NCI-H748 (cell line): ENCODE measurements at regions not wholly inside any gene's neighbourhood (a gene's known extent, or its start where the extent isn't known, plus 50 kb on each side); places are given as distances from the start of the nearest gene placed in this dataset.
A peak's percentile ranks its signal among the peaks of the same experiment; 100 is the strongest.

Experiments
- DNase-seq: peaks from one replicate; lab custom pipeline; 2025; ENCODE audit not compliant: unreplicated experiment; lab: John Stamatoyannopoulos, UW

DNA sequence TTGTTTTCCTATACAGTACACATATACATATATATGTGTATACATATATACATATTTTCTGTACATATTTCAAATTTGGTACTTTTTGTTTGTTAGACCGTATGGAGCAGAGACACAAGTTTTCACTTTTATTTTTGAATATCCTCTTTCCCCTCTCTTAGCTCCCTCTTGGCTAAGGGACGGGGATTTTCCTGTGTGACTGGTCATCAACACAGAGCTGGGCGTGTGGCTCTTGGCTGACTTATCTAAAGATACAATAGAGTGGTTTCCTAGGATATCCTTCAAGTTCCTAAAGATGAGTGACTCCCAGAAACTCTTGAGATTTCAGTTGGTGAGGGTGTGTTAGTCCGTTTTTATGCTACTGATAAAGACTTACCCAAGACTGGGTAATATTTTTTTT lies 1404.5 kb upstream of the TMEM132C start:
- no peak for DNase-seq

DNA sequence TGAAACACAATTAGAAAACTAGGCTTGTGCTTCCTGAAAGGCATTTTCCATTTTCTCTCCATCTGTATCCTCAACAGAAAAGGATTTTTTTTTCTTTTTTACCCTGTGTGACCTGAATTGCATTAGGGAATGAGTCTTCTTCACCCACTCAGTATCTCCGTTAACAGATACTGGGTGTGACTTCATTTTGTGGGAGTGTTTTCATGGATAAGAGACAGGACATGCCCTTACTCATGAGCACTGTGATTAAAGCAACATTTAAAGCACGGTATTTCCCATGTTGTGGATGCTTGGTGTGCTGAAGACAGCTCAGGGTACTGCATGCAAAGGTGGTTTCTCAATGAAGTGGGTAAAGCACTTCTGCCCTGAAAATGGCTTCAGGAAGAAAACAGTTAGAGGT lies 1397.3 kb upstream of the TMEM132C start:
- DNase-seq: no peak

DNA sequence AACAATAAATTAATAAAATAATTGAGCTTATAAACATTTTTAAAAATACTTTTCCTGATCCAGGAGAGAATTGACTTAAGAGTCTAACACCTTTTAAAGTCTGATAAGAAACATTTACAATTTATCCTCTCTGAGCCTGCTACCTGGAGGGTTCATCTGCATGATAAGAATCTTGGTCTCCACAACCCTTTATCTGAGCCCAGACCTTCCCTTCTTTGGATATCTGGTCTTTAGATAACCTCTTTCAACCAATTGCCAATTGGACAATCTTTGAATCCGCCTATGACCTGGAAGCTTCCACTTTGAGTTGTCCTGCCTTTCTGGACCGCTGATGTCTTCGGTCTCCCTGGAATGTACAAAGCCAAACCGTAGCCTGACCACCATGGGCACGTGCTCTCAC lies 1393.3 kb upstream of the TMEM132C start:
- no peak for DNase-seq

DNA sequence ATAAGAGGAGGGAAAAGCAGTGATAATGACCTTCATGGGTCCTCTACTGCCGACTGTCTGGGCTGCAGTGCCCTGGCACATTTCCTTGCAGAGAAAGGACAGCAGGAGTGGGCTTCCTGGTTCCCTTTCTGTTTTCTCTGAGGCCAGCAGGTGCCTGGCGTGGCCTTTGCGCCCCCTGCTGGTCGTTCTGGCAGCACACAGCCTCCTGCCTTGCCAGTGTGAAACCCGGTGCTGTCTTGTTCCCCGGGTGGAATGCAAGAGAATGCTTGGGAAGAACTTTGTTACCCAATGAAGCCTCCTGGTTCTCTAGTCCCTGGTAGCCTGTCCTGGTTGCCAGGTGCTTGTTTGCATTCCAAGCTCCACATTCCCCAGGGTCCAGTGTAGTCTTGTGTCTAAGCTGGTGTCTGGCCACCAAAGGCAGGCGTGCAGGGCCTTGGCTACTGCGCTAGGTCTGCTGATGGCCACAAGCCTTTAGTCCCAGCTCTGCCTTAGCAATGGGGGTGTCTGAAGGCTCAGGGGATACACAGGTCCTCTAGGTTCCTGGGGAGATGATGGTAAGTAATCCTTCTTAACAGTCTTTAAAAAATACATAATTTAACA lies 1392.4 kb upstream of the TMEM132C start:
- peak; percentile 81 for DNase-seq

DNA sequence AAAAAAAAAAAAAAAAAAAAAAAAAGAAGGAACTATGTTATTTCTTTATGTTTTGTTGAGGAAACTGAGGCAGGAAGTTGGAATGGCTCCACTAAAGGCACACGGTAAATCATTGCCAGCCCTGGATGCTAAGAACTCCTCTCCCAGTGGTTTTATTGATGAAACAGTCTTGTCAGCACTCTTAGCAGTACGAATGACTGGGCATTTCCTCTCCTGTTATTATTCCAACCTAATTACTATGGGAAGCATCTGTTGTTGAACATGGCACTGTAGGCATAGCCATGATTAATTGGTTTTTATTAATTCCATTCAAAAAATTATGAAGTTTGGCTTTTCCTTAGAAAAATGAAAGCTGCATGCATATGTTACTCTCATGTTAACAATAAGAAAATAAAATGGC lies 1387.1 kb upstream of the TMEM132C start:
- DNase-seq: no peak

DNA sequence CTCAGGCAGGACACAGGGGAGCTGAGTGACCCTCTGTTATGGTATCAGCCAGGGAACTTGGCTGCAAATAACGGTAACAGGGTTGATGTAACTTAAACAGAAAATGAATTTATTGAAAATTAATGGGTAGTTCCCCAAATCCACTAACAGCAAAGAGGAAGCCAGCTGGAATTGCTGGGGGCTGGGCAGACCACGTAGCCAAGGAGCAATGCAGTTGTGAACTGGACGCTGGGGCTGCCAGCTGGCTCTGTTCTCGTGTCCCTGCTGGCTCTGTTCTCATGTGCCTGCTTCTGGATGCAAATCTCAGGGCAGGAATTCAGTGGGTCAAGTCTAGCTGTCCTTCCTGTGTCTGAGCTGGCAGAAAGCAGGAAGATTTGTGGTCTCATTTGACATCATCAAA lies 1383.3 kb upstream of the TMEM132C start:
- DNase-seq: peak; percentile 7

DNA sequence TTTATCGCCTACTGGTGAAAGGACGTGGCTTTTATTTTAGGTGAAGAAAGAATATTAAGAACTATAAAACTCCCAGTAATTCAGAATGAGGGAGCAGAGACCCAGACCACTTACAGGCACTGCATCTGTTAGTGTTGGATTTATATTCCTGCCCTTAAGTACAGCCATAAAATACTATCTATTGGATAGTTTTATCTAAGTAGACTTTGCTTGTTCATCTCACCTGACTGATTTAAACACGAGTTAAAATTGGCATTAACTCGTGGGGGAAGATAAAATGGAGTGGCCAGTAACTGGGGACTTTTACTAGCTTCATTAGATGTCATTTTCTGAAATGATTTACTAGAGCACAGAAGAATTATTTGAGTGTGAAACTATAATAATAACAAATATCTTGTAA lies 1377.5 kb upstream of the TMEM132C start:
- DNase-seq: no peak

DNA sequence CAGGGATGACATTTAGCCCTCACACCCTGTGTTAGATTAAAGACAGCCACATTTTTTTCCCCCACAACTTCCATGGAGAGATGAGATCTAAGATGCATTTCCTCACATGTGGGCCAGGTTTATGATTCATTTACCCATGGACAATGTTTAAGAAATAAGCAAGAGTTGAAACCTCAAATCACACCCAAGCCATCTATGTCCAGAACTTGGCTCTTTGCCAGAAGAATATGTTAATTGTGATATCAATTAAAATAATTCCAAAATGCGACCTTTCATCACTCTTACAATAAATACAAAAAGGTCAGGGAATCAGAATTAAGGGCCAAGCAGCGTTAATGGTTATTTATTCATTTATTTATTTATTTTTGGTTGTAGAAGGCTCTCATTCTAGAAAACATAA lies 1376.9 kb upstream of the TMEM132C start:
- no peak for DNase-seq

DNA sequence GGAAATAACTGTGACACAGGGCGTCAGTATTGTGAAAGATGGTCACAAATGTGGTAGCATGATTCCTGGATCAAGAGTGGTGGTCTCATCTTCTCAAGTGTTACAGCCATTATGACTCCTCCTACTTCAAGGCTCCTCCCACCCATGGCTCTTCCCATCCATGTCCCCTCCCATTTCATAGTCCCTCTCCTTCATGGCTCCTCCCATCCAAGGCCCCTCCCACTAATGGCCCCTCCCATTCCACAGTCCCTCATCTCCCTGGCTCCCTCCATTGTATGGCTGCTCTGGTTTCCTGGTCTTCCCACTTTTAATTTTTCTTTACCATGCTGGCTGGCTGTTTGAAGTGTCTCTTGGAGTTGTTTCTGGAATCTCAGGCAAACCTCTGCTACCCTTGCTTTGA lies 1375.2 kb upstream of the TMEM132C start:
- no peak for DNase-seq

DNA sequence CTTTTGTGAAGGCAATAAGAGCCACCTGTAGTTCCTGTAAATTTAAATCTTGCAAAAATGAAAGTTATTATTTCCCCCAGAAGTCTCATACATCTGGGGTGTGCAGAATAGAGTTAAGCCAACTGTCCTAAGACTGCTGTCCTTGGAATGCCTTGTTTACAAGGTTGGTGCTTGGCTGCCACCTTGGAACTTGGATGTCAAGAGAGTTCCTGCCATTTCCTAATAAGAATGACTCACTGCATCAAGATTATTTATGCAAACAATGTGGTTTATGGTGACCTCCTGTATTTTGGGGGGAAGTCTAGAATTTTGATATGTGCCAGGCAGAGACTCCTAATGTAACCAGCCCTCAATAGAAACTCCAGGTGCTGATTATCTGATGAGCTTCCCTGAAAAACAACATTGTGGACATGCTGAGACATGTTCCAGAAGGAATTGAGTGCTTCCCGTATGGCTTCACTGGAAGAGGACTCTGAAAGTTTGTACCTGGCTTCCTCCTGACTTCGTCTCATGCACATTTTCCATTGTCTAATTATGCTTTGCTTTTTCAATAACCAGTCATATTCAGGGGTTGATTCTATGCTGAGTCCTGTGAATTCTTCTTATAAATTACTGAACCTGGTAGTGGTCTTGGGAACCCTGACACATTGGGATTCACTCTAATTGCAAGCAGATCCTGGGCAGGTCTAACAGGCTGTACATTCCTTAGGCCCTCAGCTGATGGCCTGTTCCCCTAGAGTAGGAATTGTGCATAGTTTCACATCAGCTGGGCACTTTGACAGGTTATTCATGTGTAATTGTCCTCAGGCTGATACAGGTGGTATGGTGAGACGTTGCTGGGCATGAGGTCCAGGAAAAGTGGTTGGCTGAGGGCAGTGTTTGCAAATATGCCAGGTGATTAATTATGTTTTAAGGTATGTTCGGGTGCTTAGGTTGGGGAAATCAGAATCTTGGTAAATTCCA lies 1370.7 kb upstream of the TMEM132C start:
- peak; percentile 53 for DNase-seq

DNA sequence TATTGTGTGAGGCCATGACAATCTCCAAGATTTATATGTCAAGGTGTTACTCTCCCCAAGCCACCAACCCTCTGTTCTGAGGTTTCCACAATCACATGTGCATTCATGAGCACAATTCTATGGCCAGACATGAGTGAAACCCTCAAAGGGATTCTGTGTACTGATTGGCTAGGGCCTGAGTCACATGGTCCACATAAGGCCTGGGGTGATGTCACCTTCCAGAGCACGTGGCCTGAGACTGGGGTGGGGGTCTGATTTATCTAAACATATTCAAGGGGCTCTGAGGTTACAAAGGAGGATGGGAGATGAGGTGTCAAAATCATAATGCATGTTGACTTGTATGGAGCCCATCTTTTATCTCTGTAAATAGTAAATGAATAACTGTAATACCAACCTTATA lies 1369.9 kb upstream of the TMEM132C start:
- DNase-seq: no peak

DNA sequence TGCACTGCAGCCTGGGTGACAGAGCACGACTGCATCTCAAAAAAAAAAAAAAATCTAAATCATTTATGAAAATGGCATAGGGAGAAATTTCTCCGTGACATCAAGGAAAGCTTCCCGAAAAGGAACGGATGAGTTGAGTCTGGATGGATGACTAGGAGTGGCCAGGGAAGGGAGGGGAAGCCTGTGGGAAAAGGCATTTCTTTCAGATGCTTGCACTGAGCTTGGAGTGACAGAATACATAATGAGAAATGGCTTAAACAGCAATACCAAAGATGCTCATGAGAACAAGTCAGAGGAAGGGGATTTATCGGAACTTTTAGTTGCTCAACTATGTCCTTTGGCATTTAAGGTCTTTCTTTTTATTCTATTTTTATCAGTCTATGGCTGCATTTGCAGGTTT lies 1369.2 kb upstream of the TMEM132C start:
- DNase-seq: no peak

DNA sequence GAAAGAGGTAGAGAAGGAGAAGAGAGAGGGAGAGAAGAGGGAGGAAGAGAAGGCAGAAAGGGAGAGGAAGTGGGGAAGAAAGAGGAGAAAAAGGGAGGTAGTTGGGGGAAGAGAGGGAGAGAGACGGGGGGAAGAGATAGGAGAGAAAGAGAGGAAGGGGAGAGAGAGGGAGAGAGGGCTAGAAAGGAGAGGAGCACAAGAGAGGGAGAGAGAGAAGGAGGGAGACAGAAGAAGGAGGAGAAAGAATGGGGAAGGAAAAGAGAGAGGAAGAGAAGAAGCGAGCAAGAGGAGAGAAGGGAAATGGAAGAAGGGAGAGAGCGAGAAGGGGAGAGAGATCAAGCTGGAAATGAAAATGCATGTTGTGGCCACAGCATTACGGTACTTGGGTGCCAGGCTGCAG lies 1368.4 kb upstream of the TMEM132C start:
- no peak for DNase-seq

DNA sequence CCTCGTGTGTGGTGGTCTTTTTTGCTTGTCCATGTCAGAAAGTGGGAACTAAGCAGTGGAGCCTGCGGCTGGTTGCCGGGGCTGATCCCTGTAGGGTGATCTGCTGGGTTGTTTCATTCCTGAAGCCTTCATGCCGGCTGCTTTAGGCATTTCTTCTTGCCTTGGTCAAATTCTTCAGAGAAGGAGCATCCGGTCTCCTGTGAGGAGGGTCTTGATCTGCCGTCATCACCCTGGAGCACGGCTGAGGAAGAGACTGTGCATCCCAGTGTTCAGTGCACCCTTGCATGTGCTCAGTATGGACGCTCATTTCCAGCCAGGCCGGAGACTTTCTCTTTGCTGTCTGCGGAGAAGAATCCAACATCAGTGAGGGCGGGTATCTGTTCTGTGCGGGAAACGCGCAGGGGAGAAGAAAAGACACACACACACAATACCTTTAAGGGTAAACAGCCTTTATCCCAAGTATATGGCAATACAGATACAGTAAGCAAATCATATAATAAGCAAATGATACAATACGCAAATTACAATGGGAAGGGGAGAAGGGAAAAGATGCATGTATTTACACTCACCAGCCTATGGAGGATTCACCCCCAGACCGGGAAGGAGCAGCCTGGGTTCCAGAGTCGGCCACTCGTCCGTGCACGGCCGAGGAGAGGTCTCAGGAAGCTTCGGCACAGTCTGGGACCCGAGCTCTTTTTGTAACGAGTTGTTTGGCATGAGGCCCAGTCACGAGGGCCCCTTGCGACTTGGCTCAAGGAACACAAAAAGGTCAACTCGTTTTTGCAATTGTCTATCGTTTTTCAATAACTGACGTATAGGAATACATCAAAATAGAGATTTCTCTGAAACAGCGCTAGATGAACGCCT lies 1366.8 kb upstream of the TMEM132C start:
- peak; percentile 96 for DNase-seq

DNA sequence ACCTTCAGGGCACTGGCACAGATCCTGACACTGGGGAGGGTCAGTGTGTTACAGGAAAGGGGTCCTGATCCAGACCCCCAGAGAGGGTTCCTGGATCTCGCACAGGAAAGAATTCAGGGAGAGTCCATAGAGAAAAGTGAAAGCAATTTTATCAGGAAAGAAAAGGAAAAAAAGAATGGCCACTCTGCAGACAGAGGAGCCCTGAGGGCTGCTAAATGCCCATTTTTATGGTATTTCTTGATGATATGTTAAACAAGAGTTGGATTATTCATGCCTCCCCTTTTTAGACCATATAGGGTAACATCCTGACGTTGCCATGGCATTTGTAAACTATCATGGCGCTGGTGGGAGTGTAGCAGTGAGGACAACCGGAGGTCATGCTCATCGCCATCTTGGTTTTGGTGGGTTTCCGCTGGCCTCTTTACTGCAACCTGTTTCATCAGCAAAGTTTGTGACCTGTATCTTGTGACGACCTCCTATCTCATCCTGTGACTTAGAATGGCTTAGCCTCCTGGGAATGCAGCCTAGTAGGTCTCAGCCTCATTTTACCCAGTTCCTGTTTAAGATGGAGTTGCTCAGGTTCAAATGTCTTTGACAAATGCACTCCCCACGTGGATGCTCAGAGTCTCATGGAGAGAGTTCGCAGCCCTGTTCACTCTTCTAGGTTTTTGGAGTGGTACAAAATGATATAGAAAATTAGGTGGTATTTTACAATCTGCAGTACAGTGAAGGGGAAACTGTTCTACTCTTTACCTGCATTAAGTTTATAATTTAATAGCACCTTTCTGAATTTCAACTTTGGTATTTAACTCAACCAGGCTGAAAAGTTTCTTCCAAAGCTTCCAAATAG lies 1363.7 kb upstream of the TMEM132C start:
- DNase-seq: no peak

DNA sequence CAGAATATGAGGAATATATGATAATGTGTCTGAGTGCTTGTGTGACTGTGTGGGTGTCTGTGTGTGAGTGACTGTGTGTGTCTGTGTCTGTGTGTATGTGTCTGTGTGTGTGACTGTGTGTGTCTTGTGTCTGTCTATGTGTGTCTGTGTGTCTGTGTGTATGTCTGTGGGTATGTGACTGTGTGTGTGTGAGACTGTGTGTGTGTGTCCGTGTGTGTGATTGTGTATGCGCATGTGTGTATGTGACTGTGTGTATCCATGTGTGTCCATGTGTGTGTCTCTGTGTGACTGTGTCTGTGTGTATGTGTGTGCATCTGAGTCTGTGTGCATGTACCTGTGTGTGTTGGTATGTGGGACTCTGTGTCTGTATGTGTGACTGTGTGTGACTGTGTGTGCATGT lies 1361.2 kb upstream of the TMEM132C start:
- DNase-seq: no peak

DNA sequence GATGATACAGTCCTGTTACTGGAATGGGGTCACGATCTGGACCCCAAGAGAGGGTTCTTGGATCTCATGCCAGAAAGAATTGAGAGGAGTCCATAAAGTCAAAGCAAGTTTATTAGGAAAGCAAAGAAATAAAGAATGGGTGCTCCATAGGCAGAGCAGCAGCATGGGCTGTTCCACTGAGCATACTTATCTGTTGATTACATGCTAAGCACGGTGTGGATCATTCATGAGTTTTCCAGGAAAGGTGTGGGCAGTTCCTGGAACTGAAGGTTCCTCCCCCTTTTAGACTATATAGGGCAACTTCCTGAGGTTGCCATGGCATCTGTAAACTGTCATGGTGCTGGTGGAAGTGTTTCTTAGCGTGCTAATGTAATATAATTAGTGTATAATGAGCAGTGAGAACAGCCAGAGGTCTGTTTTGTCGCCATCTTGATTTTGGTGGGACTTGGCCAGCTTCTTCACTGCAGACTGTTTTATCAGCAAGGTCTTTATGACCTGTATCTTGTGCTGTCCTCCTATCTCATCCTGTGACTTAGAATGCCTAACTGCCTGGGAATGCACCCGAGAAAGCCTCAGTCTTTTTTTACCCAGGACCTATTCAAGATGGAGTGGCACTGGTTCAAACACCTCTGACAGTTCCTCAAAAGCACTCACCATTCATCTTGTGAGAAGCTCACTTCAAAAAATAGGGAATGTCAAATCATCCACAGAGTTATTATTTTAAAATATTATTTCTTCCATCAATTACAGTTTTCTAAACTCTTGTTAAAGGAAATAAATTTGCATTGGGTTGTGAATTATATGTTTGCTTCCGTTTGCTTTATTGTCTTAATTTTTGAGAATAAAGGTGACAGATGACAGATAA lies 1358.8 kb upstream of the TMEM132C start:
- peak; percentile 35 for DNase-seq

DNA sequence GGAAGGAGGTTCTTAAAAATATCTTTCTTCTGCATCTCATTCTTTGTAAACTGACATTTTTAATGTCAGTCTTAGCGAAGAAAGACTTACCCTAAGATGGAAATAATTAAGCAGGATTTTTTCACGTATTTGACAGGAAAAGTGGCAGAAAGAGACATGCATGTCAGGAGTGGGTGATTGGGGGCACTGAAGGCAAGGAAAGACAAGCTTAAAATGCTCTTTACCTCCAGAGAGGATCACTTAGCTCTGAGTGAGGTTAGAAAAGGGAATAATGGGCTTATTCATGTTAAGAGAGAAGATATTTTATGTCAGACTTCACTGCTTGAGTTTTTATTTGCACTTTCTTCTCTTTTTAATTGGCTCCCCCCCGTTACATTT lies 1358.2 kb upstream of the TMEM132C start:
- no peak for DNase-seq

DNA sequence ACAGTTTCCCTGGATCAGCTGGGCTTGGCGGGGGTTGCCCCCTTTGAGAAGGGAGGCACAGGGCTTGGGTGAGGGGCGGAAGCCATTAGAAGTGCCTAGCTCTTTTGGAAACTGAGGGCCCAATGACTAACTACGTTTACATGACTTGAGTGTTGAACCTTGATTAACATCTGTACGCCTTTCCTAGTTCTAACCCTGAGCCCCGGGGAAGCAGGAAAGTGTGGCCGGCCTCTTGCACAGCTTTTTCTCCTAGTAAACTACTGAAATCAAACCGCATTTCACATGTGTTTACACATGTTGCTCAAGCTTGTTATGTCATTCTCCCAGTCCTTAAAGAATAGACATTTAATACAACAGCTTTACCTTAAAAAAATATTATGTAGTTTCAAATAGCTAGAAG lies 1356.4 kb upstream of the TMEM132C start:
- DNase-seq: no peak

DNA sequence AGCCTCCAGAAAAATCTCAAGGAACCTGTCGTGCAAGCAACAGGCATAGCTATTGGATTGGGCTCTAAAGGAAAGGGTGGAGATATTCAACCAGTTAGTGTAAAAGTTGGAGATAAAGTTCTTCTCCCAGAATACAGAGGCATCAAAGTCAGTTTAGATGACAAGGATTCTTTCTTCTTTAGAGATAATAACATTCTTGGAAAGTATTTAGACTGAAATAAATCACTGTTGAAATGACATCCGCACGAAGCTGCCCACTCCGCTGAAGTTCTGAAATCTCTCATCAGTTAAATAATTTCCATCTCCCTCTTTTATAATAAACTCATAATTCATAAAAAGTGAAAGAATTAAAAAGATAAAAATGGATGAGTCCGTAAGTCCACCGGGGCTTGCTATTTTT lies 1354.9 kb upstream of the TMEM132C start:
- DNase-seq: no peak
